K562 (cell line): ENCODE measurements at regions not wholly inside any gene's neighbourhood (a gene's known extent, or its start where the extent isn't known, plus 50 kb on each side); places are given as distances from the start of the nearest gene placed in this dataset.

Experiments
- ARID1B ChIP-seq: fragments of 450-650 bp; IDR thresholded peaks from 2 replicates; pipeline ENCODE4 v1.6.1; 2016; ENCODE audit warnings: antibody characterized with exemption, mild to moderate bottlenecking, inconsistent platforms
- CBFA2T3 ChIP-seq: fragments of 450-650 bp; IDR thresholded peaks from 2 replicates; pipeline ENCODE4 v1.6.1; 2017
- CCAR2 ChIP-seq: fragments of 200-400 bp; formaldehyde crosslinking; IDR thresholded peaks from 2 replicates; pipeline ENCODE4 v1.6.1; 2017; ENCODE audit warnings: mild to moderate bottlenecking, low read depth, low read length
- ETV6 ChIP-seq, 3 experiments: fragments of 150-350 bp in 1 of 3; sonication (generic) in 1 of 3; formaldehyde crosslinking in 1 of 3; IDR thresholded peaks; 2 replicates each; pipeline versions ENCODE4 v1.6.1 to v1.8.0; 2014 to 2022; ENCODE audit warnings: borderline replicate concordance in 2 of 3, low read depth in 2 of 3, antibody characterized with exemption in 1 of 3, low read length in 1 of 3, mild to moderate bottlenecking in 1 of 3, missing genetic modification reagents in 1 of 3
- FOXA3 ChIP-seq, 2 experiments: fragments of 450-650 bp in 1 of 2; sonication (generic) in 1 of 2; formaldehyde crosslinking; IDR thresholded peaks in 1 of 2; conservative IDR thresholded peaks in 1 of 2; 2 replicates each; pipeline versions ENCODE4 v1.4.0 to v1.8.0; 2020 to 2022; ENCODE audit warnings: mild to moderate bottlenecking in 2 of 2, missing genetic modification reagents in 1 of 2
- HDAC1 ChIP-seq, 2 experiments: fragments of 450-650 bp; IDR thresholded peaks; 2 replicates each; pipeline ENCODE4 v1.6.1; 2016 to 2017; ENCODE audit warnings: inconsistent platforms in 1 of 2, mild to moderate bottlenecking in 1 of 2, moderate library complexity in 1 of 2
- HDAC2 ChIP-seq: fragments of 450-650 bp; IDR thresholded peaks from 2 replicates; pipeline ENCODE4 v1.6.1; 2016; ENCODE audit warnings: mild to moderate bottlenecking
- MAZ ChIP-seq, 2 experiments: fragments of 450-650 bp in 1 of 2; sonication (generic) in 1 of 2; formaldehyde crosslinking; IDR thresholded peaks in 1 of 2; conservative IDR thresholded peaks in 1 of 2; 2 replicates each; pipeline versions ENCODE4 v1.4.0 to v1.5.0; 2020; ENCODE audit warnings: mild to moderate bottlenecking in 1 of 2, missing genetic modification reagents in 1 of 2
- NCOR1 ChIP-seq: fragments of 450-650 bp; IDR thresholded peaks from 2 replicates; pipeline ENCODE4 v1.6.1; 2016; ENCODE audit warnings: mild to moderate bottlenecking, moderate library complexity
- NR2C2 ChIP-seq, 2 experiments: fragments of 200-800 bp in 1 of 2; sonication (Bioruptor generic) in 1 of 2; sonication (generic) in 1 of 2; formaldehyde crosslinking in 1 of 2; IDR thresholded peaks; 2 replicates each; pipeline versions ENCODE4 v1.6.1 to v1.8.0; 2016 to 2022; ENCODE audit warnings: mild to moderate bottlenecking in 1 of 2, missing compliant biosample characterization in 1 of 2, missing genetic modification characterization in 1 of 2, missing genetic modification reagents in 1 of 2
- RCOR1 ChIP-seq, 2 experiments: IDR thresholded peaks; 2 replicates each; pipeline ENCODE4 v1.6.1; 2012; ENCODE audit warnings: low read depth in 2 of 2, low read length in 2 of 2, borderline replicate concordance in 1 of 2, improper control_type of control experiment in 1 of 2
- SRSF9 ChIP-seq: fragments of 200-400 bp; formaldehyde crosslinking; IDR thresholded peaks from 2 replicates; pipeline ENCODE4 v1.6.1; 2017; ENCODE audit warnings: low read depth, low read length, borderline replicate concordance
- ZKSCAN8 ChIP-seq: fragments of 200-800 bp; sonication (Bioruptor generic); IDR thresholded peaks from 2 replicates; pipeline ENCODE4 v1.6.1; 2016; ENCODE audit warnings: missing genetic modification characterization, missing compliant biosample characterization
- ZNF407 ChIP-seq: fragments of 450-650 bp; IDR thresholded peaks from 2 replicates; pipeline ENCODE4 v1.6.1; 2016; ENCODE audit warnings: low read depth
- ZNF766 ChIP-seq: fragments of 200-800 bp; sonication (Bioruptor generic); conservative IDR thresholded peaks from 2 replicates; pipeline ENCODE4 v1.6.1; 2016; ENCODE audit warnings: missing genetic modification characterization, missing compliant biosample characterization
- TF ChIP-seq, protein P1 (sequence below): fragments of 200-800 bp; sonication (Bioruptor generic); IDR thresholded peaks from 2 replicates; pipeline ENCODE4 v1.6.1; 2017; ENCODE audit warnings: missing genetic modification characterization, missing compliant biosample characterization
- TF ChIP-seq, protein P2 (sequence below): fragments of 450-650 bp; IDR thresholded peaks from 2 replicates; pipeline ENCODE4 v1.6.1; 2016; ENCODE audit warnings: low read depth, mild to moderate bottlenecking, moderate library complexity

GRCh38 chr1:230542054-230542453, 100.2 kb upstream of the COG2 start (continued):
- TF ChIP-seq ZNF407, result no peak
- no peak for TF ChIP-seq CCAR2
- TF ChIP-seq SRSF9, result no peak
- TF ChIP-seq FOXA3 (CRISPR knock-in tag; conservative IDR thresholded peaks at IDR 0.05 in 1 of 2, IDR thresholded peaks at IDR 0.05 in 1 of 2), result peak; percentile 50 to 95; a peak in 2 of 4 replicates
- TF ChIP-seq, protein P1, sequence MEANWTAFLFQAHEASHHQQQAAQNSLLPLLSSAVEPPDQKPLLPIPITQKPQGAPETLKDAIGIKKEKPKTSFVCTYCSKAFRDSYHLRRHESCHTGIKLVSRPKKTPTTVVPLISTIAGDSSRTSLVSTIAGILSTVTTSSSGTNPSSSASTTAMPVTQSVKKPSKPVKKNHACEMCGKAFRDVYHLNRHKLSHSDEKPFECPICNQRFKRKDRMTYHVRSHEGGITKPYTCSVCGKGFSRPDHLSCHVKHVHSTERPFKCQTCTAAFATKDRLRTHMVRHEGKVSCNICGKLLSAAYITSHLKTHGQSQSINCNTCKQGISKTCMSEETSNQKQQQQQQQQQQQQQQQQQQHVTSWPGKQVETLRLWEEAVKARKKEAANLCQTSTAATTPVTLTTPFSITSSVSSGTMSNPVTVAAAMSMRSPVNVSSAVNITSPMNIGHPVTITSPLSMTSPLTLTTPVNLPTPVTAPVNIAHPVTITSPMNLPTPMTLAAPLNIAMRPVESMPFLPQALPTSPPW, result peak; percentile 33; the same call in 1 of the 2 replicates
- TF ChIP-seq MAZ (CRISPR knock-in tag; conservative IDR thresholded peaks at IDR 0.05 in 1 of 2, IDR thresholded peaks at IDR 0.05 in 1 of 2), result peak in 1 of 2 experiments; percentile 60; a peak in 2 of 4 replicates
- TF ChIP-seq, protein P2, sequence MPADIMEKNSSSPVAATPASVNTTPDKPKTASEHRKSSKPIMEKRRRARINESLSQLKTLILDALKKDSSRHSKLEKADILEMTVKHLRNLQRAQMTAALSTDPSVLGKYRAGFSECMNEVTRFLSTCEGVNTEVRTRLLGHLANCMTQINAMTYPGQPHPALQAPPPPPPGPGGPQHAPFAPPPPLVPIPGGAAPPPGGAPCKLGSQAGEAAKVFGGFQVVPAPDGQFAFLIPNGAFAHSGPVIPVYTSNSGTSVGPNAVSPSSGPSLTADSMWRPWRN, result 0 out of 2 replicates have a peak, but pooled peaks have one; percentile 63
- peak; percentile 28; the same call in 1 of the 2 replicates for TF ChIP-seq HDAC2
- TF ChIP-seq ARID1B, result peak; percentile 15; the same call in 1 of the 2 replicates
- TF ChIP-seq NCOR1, result 0 out of 2 replicates have a peak, but pooled peaks have one; percentile 13
- peak in 1 of 2 experiments; percentile 69; a peak in 2 of 4 replicates for TF ChIP-seq HDAC1 (IDR thresholded peaks at IDR 0.05)
- TF ChIP-seq ZNF766 (CRISPR knock-in tag), result peak; percentile 57; the same call in 1 of the 2 replicates
- no peak for TF ChIP-seq ETV6 (IDR thresholded peaks at IDR 0.05; ENCODE audit: borderline replicate concordance in 1 of 2, low read depth in 2 of 2, low read length in 1 of 2)
- TF ChIP-seq ETV6 (CRISPR knock-in tag; IDR thresholded peaks at IDR 0.05; ENCODE audit: borderline replicate concordance), result no peak
- TF ChIP-seq NR2C2 (CRISPR knock-in tag; IDR thresholded peaks at IDR 0.05), result no peak
- peak; percentile 31; the same call in 1 of the 2 replicates for TF ChIP-seq NR2C2 (tag; IDR thresholded peaks at IDR 0.05)
- TF ChIP-seq ZKSCAN8 (CRISPR knock-in tag), result peak; percentile 66; the same call in 1 of the 2 replicates
- TF ChIP-seq CBFA2T3, result peak; percentile 64
- peak in 1 of 2 experiments; percentile 96; a peak in 2 of 4 replicates for TF ChIP-seq RCOR1 (IDR thresholded peaks at IDR 0.05; ENCODE audit: borderline replicate concordance in 1 of 2, low read depth in 2 of 2, low read length in 2 of 2)
